ENCODE measurements at regions not wholly inside any gene's neighbourhood (a gene's known extent, or its start where the extent isn't known, plus 50 kb on each side); places are given as distances from the start of the nearest gene placed in this dataset.

GRCh38 chr1:38274974-38275373 lies 228.4 kb upstream of the POU3F1 start:
- no peak for DNase-seq

- DNase-seq, result no peak
Observed at GRCh38 chr1:38273196-38273804, 226.7 kb upstream of the POU3F1 start.

- DNase-seq, result no peak
Observed at GRCh38 chr1:38272515-38272914, 225.9 kb upstream of the POU3F1 start.

- no peak for DNase-seq
Observed at GRCh38 chr1:38270849-38271633, 224.4 kb upstream of the POU3F1 start.

- DNase-seq, result no peak
Observed at GRCh38 chr1:38269923-38270848, 223.6 kb upstream of the POU3F1 start.

GRCh38 chr1:38268226-38268625 lies 221.6 kb upstream of the POU3F1 start:
- no peak for DNase-seq

- no peak for DNase-seq
Observed at GRCh38 chr1:38267037-38268036, 220.7 kb upstream of the POU3F1 start.

- no peak for DNase-seq
Observed at GRCh38 chr1:38266197-38266520, 219.6 kb upstream of the POU3F1 start.

- DNase-seq, result no peak
Observed at GRCh38 chr1:38265293-38266196, 219.0 kb upstream of the POU3F1 start.

- DNase-seq, result no peak
Observed at GRCh38 chr1:38263438-38263837, 216.8 kb upstream of the POU3F1 start.

GRCh38 chr1:38261574-38261973 lies 215.0 kb upstream of the POU3F1 start:
- DNase-seq, result no peak

- no peak for DNase-seq
Observed at GRCh38 chr1:38258085-38258627, 211.6 kb upstream of the POU3F1 start.

- no peak for DNase-seq
Observed at GRCh38 chr1:38257374-38257773, 210.8 kb upstream of the POU3F1 start.

- no peak for DNase-seq
Observed at GRCh38 chr1:38256072-38256471, 209.5 kb upstream of the POU3F1 start.

GRCh38 chr1:38253314-38253713 lies 206.7 kb upstream of the POU3F1 start:
- no peak for DNase-seq

- DNase-seq, result no peak
Observed at GRCh38 chr1:38250356-38250755, 203.8 kb upstream of the POU3F1 start.

- DNase-seq, result no peak
Observed at GRCh38 chr1:38249001-38249400, 202.4 kb upstream of the POU3F1 start.

GRCh38 chr1:38246955-38247952 lies 200.7 kb upstream of the POU3F1 start:
- DNase-seq, result no peak

- no peak for DNase-seq
Observed at GRCh38 chr1:38244218-38244845, 197.7 kb upstream of the POU3F1 start.
